ENCODE measurements at regions not wholly inside any gene's neighbourhood (a gene's known extent, or its start where the extent isn't known, plus 50 kb on each side); places are given as distances from the start of the nearest gene placed in this dataset.
"Not testable (repeated sequence)": the region's sequence is repeated elsewhere in the genome, so short reads cannot be mapped to it uniquely, and the experiment has no call there.

- not testable (repeated sequence) for H3K27ac ChIP-seq (ENCODE audit: low read depth, low read length); H3K4me1 ChIP-seq (ENCODE audit: insufficient read depth, low read length); H3K9me3 ChIP-seq (ENCODE audit: low read length); H3K9ac ChIP-seq (ENCODE audit: low read length); H3K27me3 ChIP-seq (ENCODE audit: control insufficient read depth in 1 of 2, insufficient read depth in 2 of 2, low read length in 2 of 2); H3K4me3 ChIP-seq (ENCODE audit: low read depth in 1 of 2, low read length in 2 of 2); H3K36me3 ChIP-seq (ENCODE audit: insufficient read depth, low read length)
Measured at GRCh38 chr7:76739538-76739937, 112.5 kb upstream of the POMZP3 start.

GRCh38 chr7:76736724-76737123 lies 109.6 kb upstream of the POMZP3 start:
- not testable (repeated sequence) for H3K4me1 ChIP-seq (ENCODE audit: insufficient read depth, low read length); H3K9ac ChIP-seq (ENCODE audit: low read length); H3K36me3 ChIP-seq (ENCODE audit: insufficient read depth, low read length); H3K27me3 ChIP-seq (ENCODE audit: control insufficient read depth in 1 of 2, insufficient read depth in 2 of 2, low read length in 2 of 2); H3K9me3 ChIP-seq (ENCODE audit: low read length); H3K27ac ChIP-seq (ENCODE audit: low read depth, low read length); H3K4me3 ChIP-seq (ENCODE audit: low read depth in 1 of 2, low read length in 2 of 2)

GRCh38 chr7:76736091-76736490 lies 109.0 kb upstream of the POMZP3 start:
- H3K9me3 ChIP-seq (ENCODE audit: low read length); H3K9ac ChIP-seq (ENCODE audit: low read length); H3K36me3 ChIP-seq (ENCODE audit: insufficient read depth, low read length); H3K27ac ChIP-seq (ENCODE audit: low read depth, low read length); H3K4me1 ChIP-seq (ENCODE audit: insufficient read depth, low read length); H3K4me3 ChIP-seq (ENCODE audit: low read depth in 1 of 2, low read length in 2 of 2); H3K27me3 ChIP-seq (ENCODE audit: control insufficient read depth in 1 of 2, insufficient read depth in 2 of 2, low read length in 2 of 2): not testable (repeated sequence)

DNA sequence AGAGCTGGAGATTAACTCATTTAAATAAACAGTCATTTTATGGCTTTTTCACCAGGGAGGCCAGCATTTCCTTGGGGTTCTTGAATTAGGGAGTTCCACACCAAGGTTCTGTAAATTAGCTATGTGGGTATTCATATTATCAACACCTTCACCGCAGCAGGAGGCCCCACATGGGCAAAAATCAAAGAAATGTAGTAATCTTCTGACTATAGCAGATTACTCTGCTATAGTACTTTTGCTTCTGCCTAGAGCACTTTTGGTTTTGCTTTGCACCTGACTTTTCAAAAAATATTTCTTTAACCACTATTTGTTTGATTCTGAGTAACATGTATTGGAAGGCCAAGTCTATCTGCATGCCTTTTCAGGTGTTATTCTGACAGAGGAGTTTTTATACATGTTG lies 108.6 kb upstream of the POMZP3 start:
- H3K36me3 ChIP-seq (ENCODE audit: insufficient read depth, low read length); H3K27ac ChIP-seq (ENCODE audit: low read depth, low read length); H3K9me3 ChIP-seq (ENCODE audit: low read length); H3K9ac ChIP-seq (ENCODE audit: low read length); H3K4me3 ChIP-seq (ENCODE audit: low read depth in 1 of 2, low read length in 2 of 2); H3K4me1 ChIP-seq (ENCODE audit: insufficient read depth, low read length); H3K27me3 ChIP-seq (ENCODE audit: control insufficient read depth in 1 of 2, insufficient read depth in 2 of 2, low read length in 2 of 2): not testable (repeated sequence)

- not testable (repeated sequence) for H3K36me3 ChIP-seq (ENCODE audit: insufficient read depth, low read length); H3K27me3 ChIP-seq (ENCODE audit: control insufficient read depth in 1 of 2, insufficient read depth in 2 of 2, low read length in 2 of 2); H3K9me3 ChIP-seq (ENCODE audit: low read length); H3K4me1 ChIP-seq (ENCODE audit: insufficient read depth, low read length); H3K27ac ChIP-seq (ENCODE audit: low read depth, low read length); H3K4me3 ChIP-seq (ENCODE audit: low read depth in 1 of 2, low read length in 2 of 2); H3K9ac ChIP-seq (ENCODE audit: low read length)
Measured at GRCh38 chr7:76728571-76728974, 101.5 kb upstream of the POMZP3 start.

- not testable (repeated sequence) for H3K9me3 ChIP-seq (ENCODE audit: low read length); H3K4me1 ChIP-seq (ENCODE audit: insufficient read depth, low read length); H3K36me3 ChIP-seq (ENCODE audit: insufficient read depth, low read length); H3K9ac ChIP-seq (ENCODE audit: low read length); H3K27me3 ChIP-seq (ENCODE audit: control insufficient read depth in 1 of 2, insufficient read depth in 2 of 2, low read length in 2 of 2); H3K4me3 ChIP-seq (ENCODE audit: low read depth in 1 of 2, low read length in 2 of 2); H3K27ac ChIP-seq (ENCODE audit: low read depth, low read length)
Measured at GRCh38 chr7:76723928-76724327, 96.8 kb upstream of the POMZP3 start.

GRCh38 chr7:76716551-76716950 lies 89.5 kb upstream of the POMZP3 start:
- H3K27me3 ChIP-seq (ENCODE audit: control insufficient read depth in 1 of 2, insufficient read depth in 2 of 2, low read length in 2 of 2); H3K9ac ChIP-seq (ENCODE audit: low read length); H3K36me3 ChIP-seq (ENCODE audit: insufficient read depth, low read length); H3K27ac ChIP-seq (ENCODE audit: low read depth, low read length); H3K9me3 ChIP-seq (ENCODE audit: low read length); H3K4me1 ChIP-seq (ENCODE audit: insufficient read depth, low read length); H3K4me3 ChIP-seq (ENCODE audit: low read depth in 1 of 2, low read length in 2 of 2): not testable (repeated sequence)

DNA sequence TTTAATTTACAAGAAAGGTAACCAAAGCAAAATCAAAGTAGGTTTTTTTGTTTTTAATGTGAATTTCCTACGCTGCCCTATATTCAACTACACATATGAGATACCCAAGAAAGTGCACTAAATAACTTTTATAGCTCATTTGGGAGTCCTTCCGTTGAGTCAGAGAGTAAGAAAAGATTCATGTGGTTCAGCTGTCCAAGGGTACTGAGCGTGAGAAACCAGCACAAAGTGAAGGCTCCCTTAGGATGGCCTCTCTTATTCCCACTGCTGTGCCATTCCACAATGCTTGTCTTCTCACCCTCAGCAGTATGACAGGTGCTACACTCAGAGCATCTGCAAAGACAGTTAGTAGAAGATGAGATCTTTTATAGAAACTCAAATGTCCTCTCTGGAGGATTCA lies 85.8 kb upstream of the POMZP3 start:
- not testable (repeated sequence) for H3K4me1 ChIP-seq (ENCODE audit: insufficient read depth, low read length); H3K9me3 ChIP-seq (ENCODE audit: low read length); H3K27me3 ChIP-seq (ENCODE audit: control insufficient read depth in 1 of 2, insufficient read depth in 2 of 2, low read length in 2 of 2); H3K36me3 ChIP-seq (ENCODE audit: insufficient read depth, low read length); H3K9ac ChIP-seq (ENCODE audit: low read length); H3K27ac ChIP-seq (ENCODE audit: low read depth, low read length); H3K4me3 ChIP-seq (ENCODE audit: low read depth in 1 of 2, low read length in 2 of 2)

DNA sequence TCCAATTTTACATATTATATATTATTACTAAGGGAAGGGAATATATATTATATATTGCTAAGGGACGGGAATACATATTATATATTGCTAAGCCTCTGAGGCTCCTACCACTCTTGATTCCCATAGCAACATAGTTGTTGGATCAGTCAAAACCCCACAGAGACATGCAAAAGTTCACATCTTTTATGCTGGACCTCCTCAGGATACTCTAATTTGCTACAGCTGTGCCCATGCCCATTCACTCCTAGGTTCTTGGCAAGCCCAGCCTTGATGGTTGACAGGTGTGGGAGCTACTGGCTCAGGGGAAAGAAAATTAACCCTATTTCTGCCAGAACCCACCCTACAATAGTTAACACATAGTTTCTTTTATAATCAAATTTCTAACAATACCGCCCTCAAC lies 84.6 kb upstream of the POMZP3 start:
- H3K27me3 ChIP-seq (ENCODE audit: control insufficient read depth in 1 of 2, insufficient read depth in 2 of 2, low read length in 2 of 2); H3K36me3 ChIP-seq (ENCODE audit: insufficient read depth, low read length); H3K9me3 ChIP-seq (ENCODE audit: low read length); H3K27ac ChIP-seq (ENCODE audit: low read depth, low read length); H3K4me1 ChIP-seq (ENCODE audit: insufficient read depth, low read length); H3K4me3 ChIP-seq (ENCODE audit: low read depth in 1 of 2, low read length in 2 of 2); H3K9ac ChIP-seq (ENCODE audit: low read length): not testable (repeated sequence)

- H3K4me1 ChIP-seq (ENCODE audit: insufficient read depth, low read length); H3K4me3 ChIP-seq (ENCODE audit: low read depth in 1 of 2, low read length in 2 of 2); H3K36me3 ChIP-seq (ENCODE audit: insufficient read depth, low read length); H3K27me3 ChIP-seq (ENCODE audit: control insufficient read depth in 1 of 2, insufficient read depth in 2 of 2, low read length in 2 of 2); H3K9me3 ChIP-seq (ENCODE audit: low read length); H3K27ac ChIP-seq (ENCODE audit: low read depth, low read length); H3K9ac ChIP-seq (ENCODE audit: low read length): not testable (repeated sequence)
Measured at GRCh38 chr7:76709703-76710102, 82.6 kb upstream of the POMZP3 start.

GRCh38 chr7:76708446-76708845 lies 81.4 kb upstream of the POMZP3 start:
- H3K27me3 ChIP-seq (ENCODE audit: control insufficient read depth in 1 of 2, insufficient read depth in 2 of 2, low read length in 2 of 2); H3K36me3 ChIP-seq (ENCODE audit: insufficient read depth, low read length); H3K9me3 ChIP-seq (ENCODE audit: low read length); H3K4me3 ChIP-seq (ENCODE audit: low read depth in 1 of 2, low read length in 2 of 2); H3K27ac ChIP-seq (ENCODE audit: low read depth, low read length); H3K9ac ChIP-seq (ENCODE audit: low read length); H3K4me1 ChIP-seq (ENCODE audit: insufficient read depth, low read length): not testable (repeated sequence)

- not testable (repeated sequence) for H3K27me3 ChIP-seq (ENCODE audit: control insufficient read depth in 1 of 2, insufficient read depth in 2 of 2, low read length in 2 of 2)
Measured at GRCh38 chr7:76703815-76704214, 76.7 kb upstream of the POMZP3 start.

DNA sequence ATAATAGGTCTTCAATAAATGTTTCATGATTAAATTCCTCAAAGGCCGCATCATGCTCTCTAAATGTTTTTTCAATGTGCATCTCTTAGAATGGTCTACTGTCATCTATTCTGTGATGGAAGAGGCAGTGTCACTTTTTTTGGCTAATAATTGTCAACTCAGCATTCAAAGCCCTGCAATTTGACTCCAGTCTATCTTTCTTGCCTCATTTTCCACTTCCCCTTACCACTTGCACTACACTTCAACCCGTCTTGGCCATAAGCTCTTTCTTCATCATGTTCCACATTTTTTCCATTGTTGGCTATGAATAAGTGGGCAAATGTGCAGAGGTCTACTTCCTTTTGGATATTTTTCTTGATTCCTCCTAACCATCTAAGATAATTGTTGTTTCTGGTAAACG lies 59.2 kb upstream of the POMZP3 start:
- not testable (repeated sequence) for H3K27me3 ChIP-seq (ENCODE audit: control insufficient read depth in 1 of 2, insufficient read depth in 2 of 2, low read length in 2 of 2); H3K4me1 ChIP-seq (ENCODE audit: insufficient read depth, low read length); H3K9ac ChIP-seq (ENCODE audit: low read length); H3K4me3 ChIP-seq (ENCODE audit: low read depth in 1 of 2, low read length in 2 of 2); H3K36me3 ChIP-seq (ENCODE audit: insufficient read depth, low read length); H3K27ac ChIP-seq (ENCODE audit: low read depth, low read length); H3K9me3 ChIP-seq (ENCODE audit: low read length)

More at GRCh38 chr7:76703815-76704214, 76.7 kb upstream of the POMZP3 start:
- not testable (repeated sequence) for H3K9me3 ChIP-seq (ENCODE audit: low read length); H3K9ac ChIP-seq (ENCODE audit: low read length); H3K27ac ChIP-seq (ENCODE audit: low read depth, low read length); H3K36me3 ChIP-seq (ENCODE audit: insufficient read depth, low read length); H3K4me1 ChIP-seq (ENCODE audit: insufficient read depth, low read length); H3K4me3 ChIP-seq (ENCODE audit: low read depth in 1 of 2, low read length in 2 of 2)
